ENCODE measurements at regions not wholly inside any gene's neighbourhood (a gene's known extent, or its start where the extent isn't known, plus 50 kb on each side); places are given as distances from the start of the nearest gene placed in this dataset.
"Not testable (repeated sequence)": the region's sequence is repeated elsewhere in the genome, so short reads cannot be mapped to it uniquely, and the experiment has no call there.

DNA sequence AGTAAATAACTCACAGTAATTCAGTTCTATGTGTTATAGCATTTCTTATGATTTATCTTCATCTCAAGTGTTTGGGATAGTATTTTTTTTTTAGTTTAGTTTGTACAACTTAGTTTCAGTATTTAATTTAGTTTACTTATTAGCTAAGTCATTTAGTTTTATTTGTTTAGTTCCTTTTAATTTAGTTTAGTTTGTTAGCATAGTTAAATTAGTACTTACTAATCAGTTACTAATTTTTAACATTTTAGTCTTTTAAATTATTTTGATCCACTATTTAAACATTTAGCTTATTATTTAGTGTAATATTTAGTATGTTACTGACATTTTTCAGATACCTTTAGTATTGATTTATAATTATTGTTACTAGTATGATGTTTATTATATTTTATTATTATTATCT, 85.2 kb upstream of the SIPA1L2 start:
- H3K9ac ChIP-seq (ENCODE audit: low read depth, low read length), result no peak overlapping the region
- H3K9me3 ChIP-seq (ENCODE audit: control insufficient read depth, insufficient read depth, low read length), result peaks cover 14% of the 10 kb centered on the region
- H3K27me3 ChIP-seq (ENCODE audit: control insufficient read depth, insufficient read depth, low read length), result no peaks in the 10 kb centered on the region
- no peak overlapping the region for H3K4me3 ChIP-seq (ENCODE audit: low read depth, low read length)
- H3K27ac ChIP-seq (ENCODE audit: low read depth, low read length), result no peak overlapping the region
- no peaks in the 10 kb centered on the region for H3K36me3 ChIP-seq (ENCODE audit: control insufficient read depth, insufficient read depth, low read length)
- H3K4me1 ChIP-seq (ENCODE audit: control insufficient read depth, insufficient read depth, low read length), result no peaks in the 10 kb centered on the region

DNA sequence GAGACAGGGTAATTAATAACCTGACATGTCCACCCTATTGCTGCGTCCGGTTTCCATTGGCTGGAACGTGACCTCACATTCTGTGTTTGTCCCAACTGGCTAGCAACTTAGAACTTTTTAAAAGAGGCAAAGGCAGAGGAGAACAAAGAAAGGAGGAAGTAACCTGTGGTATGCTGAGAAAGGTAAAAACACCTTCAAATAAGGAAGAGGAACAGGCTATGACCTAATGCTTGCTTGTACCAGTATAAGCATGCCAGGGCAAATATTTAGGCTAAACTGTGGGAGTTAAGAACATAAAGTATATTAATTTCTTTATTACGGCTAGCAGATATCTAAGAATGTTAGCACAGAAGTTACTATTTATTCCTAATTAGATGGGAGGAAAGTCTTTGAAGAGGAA, 87.3 kb upstream of the MAP10 start:
- not testable (repeated sequence) for H3K4me3 ChIP-seq (ENCODE audit: low read depth, low read length); H3K36me3 ChIP-seq (ENCODE audit: control insufficient read depth, insufficient read depth, low read length); H3K27ac ChIP-seq (ENCODE audit: low read depth, low read length); H3K9ac ChIP-seq (ENCODE audit: low read depth, low read length); H3K4me1 ChIP-seq (ENCODE audit: control insufficient read depth, insufficient read depth, low read length); H3K27me3 ChIP-seq (ENCODE audit: control insufficient read depth, insufficient read depth, low read length)
- H3K9me3 ChIP-seq (ENCODE audit: control insufficient read depth, insufficient read depth, low read length), result peaks cover 14% of the 10 kb centered on the region

DNA sequence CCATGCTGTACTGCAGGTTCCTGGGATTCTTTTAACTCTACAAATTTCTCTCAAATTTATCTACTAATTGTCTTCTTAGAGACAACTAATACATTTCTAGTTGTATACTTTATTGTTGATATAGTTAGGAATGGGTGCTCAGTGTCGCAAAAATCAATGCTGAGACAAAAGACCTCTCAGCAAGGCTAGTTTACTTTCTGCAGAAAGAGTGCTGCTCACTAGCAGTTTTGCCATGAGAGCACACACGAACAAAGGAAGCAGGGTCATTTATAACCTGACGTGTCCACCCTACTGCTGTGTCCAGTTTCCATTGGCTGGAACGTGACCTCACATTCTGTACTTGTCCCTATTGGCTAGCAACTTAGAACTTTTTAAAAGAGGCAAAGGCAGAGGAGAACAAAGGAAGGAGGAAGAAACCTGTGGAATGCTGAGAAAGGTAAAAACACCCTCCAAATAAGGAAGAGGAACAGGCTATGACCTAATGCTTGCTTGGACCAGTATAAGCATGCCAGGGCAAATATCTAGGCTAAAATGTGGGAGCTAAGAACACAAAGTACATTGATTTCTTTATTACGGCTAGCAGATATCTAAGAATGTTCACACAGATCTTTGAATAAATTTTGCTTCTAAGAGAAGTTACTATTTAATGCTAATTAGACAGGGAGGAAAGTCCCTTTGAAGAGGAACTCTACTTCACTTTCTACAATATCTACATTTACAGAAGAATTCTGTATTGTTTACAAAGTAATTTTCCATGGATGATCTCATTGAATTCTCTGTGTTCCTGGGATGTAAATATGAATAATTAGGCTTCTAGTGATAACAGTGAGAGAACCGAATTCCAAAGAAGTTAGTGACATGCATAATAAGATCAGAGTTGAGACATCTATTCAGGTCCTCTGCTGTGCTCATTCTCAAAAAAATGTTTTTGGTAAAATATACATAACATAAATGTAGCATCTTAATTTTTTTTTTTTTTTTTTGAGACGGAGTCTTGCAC, 86.0 kb upstream of the MAP10 start:
- Histone ChIP-seq H3K4me3 (ENCODE audit: low read depth, low read length) (no peak overlapping the region), H3K27me3 (ENCODE audit: control insufficient read depth, insufficient read depth, low read length) (no peaks in the 10 kb centered on the region), H3K36me3 (ENCODE audit: control insufficient read depth, insufficient read depth, low read length) (no peaks in the 10 kb centered on the region), H3K9me3 (ENCODE audit: control insufficient read depth, insufficient read depth, low read length) (peaks cover 14% of the 10 kb centered on the region), H3K4me1 (ENCODE audit: control insufficient read depth, insufficient read depth, low read length) (no peaks in the 10 kb centered on the region), H3K9ac (ENCODE audit: low read depth, low read length) (no peak overlapping the region), H3K27ac (ENCODE audit: low read depth, low read length) (no peak overlapping the region)

DNA sequence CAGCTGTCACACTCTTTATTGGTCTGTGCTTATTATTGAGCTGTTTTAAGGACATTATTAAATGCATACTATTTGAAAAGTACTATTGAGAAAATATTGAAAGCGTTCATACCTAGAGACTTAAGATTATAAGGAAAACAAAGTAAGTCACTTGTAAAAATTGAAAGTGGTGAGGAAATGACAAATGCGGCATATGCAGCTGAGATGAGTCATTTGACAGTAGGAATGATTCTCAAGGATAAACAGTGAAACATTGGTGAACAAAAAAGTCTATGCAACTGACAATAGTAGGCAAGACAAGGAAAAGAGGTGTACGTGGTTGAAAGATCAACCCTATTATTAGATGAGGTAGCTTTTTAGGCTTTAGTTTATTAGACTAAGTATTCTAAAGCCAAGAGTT, 82.6 kb upstream of the MAP10 start:
- Histone ChIP-seq H3K27me3 (ENCODE audit: control insufficient read depth, insufficient read depth, low read length) (no peaks in the 10 kb centered on the region), H3K27ac (ENCODE audit: low read depth, low read length) (no peak overlapping the region), H3K36me3 (ENCODE audit: control insufficient read depth, insufficient read depth, low read length) (no peaks in the 10 kb centered on the region), H3K9ac (ENCODE audit: low read depth, low read length) (no peak overlapping the region), H3K4me3 (ENCODE audit: low read depth, low read length) (no peak overlapping the region), H3K4me1 (ENCODE audit: control insufficient read depth, insufficient read depth, low read length) (peaks cover 9% of the 10 kb centered on the region; the same call in 1 of the 2 replicates), H3K9me3 (ENCODE audit: control insufficient read depth, insufficient read depth, low read length) (peaks cover 14% of the 10 kb centered on the region)

DNA sequence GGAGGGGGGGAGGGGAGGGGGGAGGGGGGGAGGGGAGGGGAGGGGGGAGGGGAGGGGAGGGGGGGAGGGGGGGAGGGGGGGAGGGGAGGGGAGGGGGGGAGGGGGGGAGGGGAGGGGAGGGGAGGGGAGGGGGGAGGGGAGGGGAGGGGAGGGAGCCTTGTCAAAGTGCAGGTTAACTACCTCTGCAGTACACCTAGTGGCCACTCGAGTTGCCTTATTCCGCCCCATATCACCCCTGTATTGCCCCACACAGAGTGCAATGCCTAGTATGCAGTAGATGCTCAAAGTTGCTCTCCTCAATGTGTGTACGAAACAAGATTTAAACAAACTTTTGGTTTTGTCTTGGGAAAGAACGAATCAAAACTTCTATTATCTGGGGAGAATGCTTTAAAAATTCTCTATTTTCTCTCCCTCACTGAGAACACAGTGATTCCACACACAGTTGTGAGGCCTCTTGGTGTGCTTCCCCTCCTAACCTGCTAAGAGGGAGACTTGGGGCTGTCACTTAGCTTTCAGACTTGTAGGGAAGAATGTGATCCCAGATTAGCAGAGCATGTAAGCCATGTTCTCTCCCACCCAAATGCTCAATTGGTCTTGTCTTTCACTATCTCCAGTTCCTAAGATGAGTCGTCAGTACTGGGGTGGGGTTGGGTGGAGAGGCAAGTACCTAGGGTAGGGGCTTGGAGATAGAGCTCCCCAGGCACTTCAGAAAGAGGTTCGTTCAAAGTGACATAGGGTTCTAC, 79.7 kb upstream of the MAP10 start:
- Histone ChIP-seq H3K4me1 (ENCODE audit: control insufficient read depth, insufficient read depth, low read length) (peaks cover 9% of the 10 kb centered on the region; the same call in 1 of the 2 replicates), H3K27me3 (ENCODE audit: control insufficient read depth, insufficient read depth, low read length) (no peaks in the 10 kb centered on the region), H3K4me3 (ENCODE audit: low read depth, low read length) (no peak overlapping the region), H3K9ac (ENCODE audit: low read depth, low read length) (no peak overlapping the region), H3K36me3 (ENCODE audit: control insufficient read depth, insufficient read depth, low read length) (no peaks in the 10 kb centered on the region), H3K27ac (ENCODE audit: low read depth, low read length) (no peak overlapping the region), H3K9me3 (ENCODE audit: control insufficient read depth, insufficient read depth, low read length) (no peaks in the 10 kb centered on the region)

DNA sequence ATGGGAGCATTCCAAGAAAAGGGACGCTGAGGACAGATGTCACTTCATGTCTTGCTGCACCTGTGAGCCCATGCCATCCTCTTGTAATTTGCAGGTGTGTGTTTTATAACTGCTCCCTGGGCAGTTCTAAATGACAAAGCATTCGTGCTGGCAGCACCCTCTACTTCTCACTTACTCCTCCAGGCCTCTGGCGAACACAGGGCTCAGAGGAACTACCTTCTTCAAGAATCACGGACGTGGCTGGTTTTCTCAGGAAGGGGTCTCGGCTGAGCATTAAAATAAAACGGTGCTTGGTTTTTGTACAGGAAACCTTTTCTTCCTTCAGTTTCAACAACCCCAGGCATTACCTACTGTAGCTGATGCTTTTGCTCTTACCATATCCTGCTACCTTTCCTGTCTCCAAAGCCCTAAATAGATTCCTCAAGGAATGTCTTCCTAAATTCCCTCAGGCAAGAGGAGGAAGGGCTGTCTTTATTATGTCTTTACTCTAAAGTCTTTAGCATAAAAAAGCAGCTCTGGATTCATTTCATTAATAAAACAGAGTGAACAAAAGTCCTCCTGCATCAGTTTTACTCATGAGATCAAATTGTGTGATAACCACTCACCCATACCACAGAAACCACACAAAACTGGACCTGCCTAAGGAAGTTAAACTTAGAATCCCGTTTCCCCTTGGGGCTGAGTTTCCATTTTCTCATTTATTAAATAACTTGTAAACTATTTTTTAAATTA, 79.0 kb upstream of the MAP10 start:
- Histone ChIP-seq H3K9ac (ENCODE audit: low read depth, low read length) (0 out of 2 replicates have a peak overlapping the region, but pooled peaks have one; percentile 1), H3K27ac (ENCODE audit: low read depth, low read length) (no peak overlapping the region), H3K9me3 (ENCODE audit: control insufficient read depth, insufficient read depth, low read length) (no peaks in the 10 kb centered on the region)

DNA sequence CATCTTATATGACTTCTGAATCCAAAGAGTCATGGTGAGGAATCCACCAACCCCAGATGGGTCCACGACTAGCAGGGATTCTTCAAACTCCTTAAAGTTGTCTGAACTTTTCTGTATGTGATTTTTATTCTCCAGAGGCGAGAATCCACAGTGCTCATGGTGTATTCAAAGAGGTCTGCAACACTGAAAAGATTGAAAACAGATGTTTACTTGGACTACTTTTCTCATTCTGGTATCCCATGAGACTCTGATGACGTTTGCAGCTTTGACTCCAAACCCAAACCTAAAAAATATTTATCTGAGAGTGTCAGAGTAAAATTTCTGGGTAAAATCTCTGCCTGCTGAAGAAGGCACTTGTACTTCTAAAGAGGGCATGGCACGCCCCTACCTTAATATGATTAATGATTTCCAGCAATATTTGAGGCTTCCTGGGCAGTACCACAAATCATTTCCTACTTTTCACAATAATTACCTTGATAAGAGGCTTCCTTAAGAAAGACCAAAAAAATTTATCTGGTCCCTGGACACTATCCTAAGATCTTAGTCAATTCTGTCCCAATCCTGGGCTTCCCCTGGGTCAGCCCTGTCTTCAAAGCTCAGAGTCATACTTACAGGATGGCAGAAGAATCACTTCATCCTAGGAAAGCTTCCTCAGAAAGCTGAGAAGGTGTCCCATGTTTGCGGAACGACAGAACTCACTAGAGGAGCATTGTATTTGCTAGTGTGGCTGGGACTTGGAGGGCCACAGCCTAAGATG, 76.5 kb upstream of the MAP10 start:
- H3K4me1 ChIP-seq (ENCODE audit: control insufficient read depth, insufficient read depth, low read length), result peaks cover 9% of the 10 kb centered on the region; the same call in 1 of the 2 replicates
- no peaks in the 10 kb centered on the region for H3K36me3 ChIP-seq (ENCODE audit: control insufficient read depth, insufficient read depth, low read length)
- H3K27ac ChIP-seq (ENCODE audit: low read depth, low read length), result no peak overlapping the region
- no peak overlapping the region for H3K4me3 ChIP-seq (ENCODE audit: low read depth, low read length)
- no peaks in the 10 kb centered on the region for H3K27me3 ChIP-seq (ENCODE audit: control insufficient read depth, insufficient read depth, low read length)
- H3K9me3 ChIP-seq (ENCODE audit: control insufficient read depth, insufficient read depth, low read length), result no peaks in the 10 kb centered on the region
- H3K9ac ChIP-seq (ENCODE audit: low read depth, low read length), result no peak overlapping the region

More for the DNA sequence above, 79.0 kb upstream of the MAP10 start:
- H3K36me3 ChIP-seq (ENCODE audit: control insufficient read depth, insufficient read depth, low read length), result no peaks in the 10 kb centered on the region
- no peaks in the 10 kb centered on the region for H3K27me3 ChIP-seq (ENCODE audit: control insufficient read depth, insufficient read depth, low read length)
- no peak overlapping the region for H3K4me3 ChIP-seq (ENCODE audit: low read depth, low read length)
- peaks cover 9% of the 10 kb centered on the region; the same call in 1 of the 2 replicates for H3K4me1 ChIP-seq (ENCODE audit: control insufficient read depth, insufficient read depth, low read length)

DNA sequence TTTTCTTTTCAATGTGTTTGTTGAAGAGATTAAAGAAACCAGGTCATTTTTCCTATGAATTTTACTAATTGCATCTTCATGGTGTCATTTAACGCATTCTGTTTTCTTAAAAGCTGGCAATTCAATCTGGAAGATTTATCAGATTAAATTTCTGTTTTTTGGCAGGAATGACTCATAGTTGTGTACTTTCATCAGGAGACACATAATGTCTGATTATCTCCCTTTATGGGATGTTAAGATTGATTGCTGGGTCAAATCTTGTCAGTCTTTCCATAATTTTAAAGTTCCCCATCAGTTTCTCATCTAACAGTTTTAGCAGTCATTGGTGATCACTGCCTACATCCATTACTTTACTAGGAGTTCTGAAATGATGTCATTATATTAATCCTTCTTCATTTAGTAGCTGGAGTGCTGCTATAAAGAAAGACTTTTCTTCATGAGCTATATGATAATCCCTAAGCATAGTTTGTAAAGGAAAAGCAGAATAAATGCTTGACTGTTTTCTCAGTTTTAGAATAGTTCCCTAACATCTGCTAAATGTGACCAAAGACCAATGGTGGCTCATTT, 72.8 kb upstream of the MAP10 start:
- Histone ChIP-seq H3K4me3 (ENCODE audit: low read depth, low read length) (no peak overlapping the region), H3K9me3 (ENCODE audit: control insufficient read depth, insufficient read depth, low read length) (no peaks in the 10 kb centered on the region), H3K27ac (ENCODE audit: low read depth, low read length) (no peak overlapping the region), H3K27me3 (ENCODE audit: control insufficient read depth, insufficient read depth, low read length) (no peaks in the 10 kb centered on the region), H3K36me3 (ENCODE audit: control insufficient read depth, insufficient read depth, low read length) (no peaks in the 10 kb centered on the region), H3K9ac (ENCODE audit: low read depth, low read length) (no peak overlapping the region), H3K4me1 (ENCODE audit: control insufficient read depth, insufficient read depth, low read length) (no peaks in the 10 kb centered on the region)

DNA sequence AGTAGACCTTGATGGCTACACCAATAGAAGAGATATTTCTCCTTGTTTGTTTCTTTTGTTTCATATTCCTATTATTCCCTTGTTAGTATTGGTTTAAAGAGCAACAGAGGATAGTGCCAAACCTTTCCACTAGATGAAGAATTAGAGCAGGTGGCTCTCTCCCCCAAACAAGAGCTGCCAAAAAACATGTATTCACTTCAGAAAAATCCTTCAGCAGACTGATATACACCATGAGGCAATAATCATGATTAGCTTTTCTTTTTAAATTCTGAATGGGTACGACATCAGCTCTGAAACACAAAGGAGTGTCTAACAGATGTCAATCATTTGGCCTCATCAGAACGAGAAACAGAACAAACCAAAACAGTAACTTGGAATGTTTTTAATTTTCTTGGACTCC, 67.3 kb upstream of the MAP10 start:
- no peak overlapping the region for H3K4me3 ChIP-seq (ENCODE audit: low read depth, low read length)
- no peaks in the 10 kb centered on the region for H3K9me3 ChIP-seq (ENCODE audit: control insufficient read depth, insufficient read depth, low read length)
- no peak overlapping the region for H3K27ac ChIP-seq (ENCODE audit: low read depth, low read length)
- H3K36me3 ChIP-seq (ENCODE audit: control insufficient read depth, insufficient read depth, low read length), result no peaks in the 10 kb centered on the region
- H3K27me3 ChIP-seq (ENCODE audit: control insufficient read depth, insufficient read depth, low read length), result no peaks in the 10 kb centered on the region
- no peak overlapping the region for H3K9ac ChIP-seq (ENCODE audit: low read depth, low read length)
- H3K4me1 ChIP-seq (ENCODE audit: control insufficient read depth, insufficient read depth, low read length), result no peaks in the 10 kb centered on the region

DNA sequence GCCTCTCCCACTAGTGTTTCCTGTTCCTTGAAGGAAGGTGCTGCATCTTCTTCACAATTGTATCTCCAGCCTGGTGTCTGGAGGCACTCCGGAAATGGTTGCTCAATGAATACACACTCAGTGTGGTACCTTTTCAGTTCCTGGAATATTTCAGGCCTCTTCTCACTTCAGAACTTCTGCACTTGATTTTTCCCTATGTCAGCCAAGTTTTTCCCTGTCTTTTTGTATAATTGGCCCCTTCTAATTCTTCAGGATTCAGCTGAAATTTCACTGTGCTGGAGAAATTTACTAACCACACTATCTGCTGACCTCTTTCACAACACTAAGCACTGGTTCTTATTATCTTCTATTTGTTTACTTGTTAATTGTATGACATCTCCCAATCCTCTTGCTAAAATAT, 61.2 kb upstream of the MAP10 start:
- no peaks in the 10 kb centered on the region for H3K36me3 ChIP-seq (ENCODE audit: control insufficient read depth, insufficient read depth, low read length)
- no peaks in the 10 kb centered on the region for H3K27me3 ChIP-seq (ENCODE audit: control insufficient read depth, insufficient read depth, low read length)
- H3K9me3 ChIP-seq (ENCODE audit: control insufficient read depth, insufficient read depth, low read length), result peaks cover 16% of the 10 kb centered on the region
- no peak overlapping the region for H3K4me3 ChIP-seq (ENCODE audit: low read depth, low read length)
- H3K27ac ChIP-seq (ENCODE audit: low read depth, low read length), result no peak overlapping the region
- H3K9ac ChIP-seq (ENCODE audit: low read depth, low read length), result no peak overlapping the region
- H3K4me1 ChIP-seq (ENCODE audit: control insufficient read depth, insufficient read depth, low read length), result no peaks in the 10 kb centered on the region

Data from HUES48 (cell line).